AG04449 (cell line): ENCODE measurements at regions not wholly inside any gene's neighbourhood (a gene's known extent, or its start where the extent isn't known, plus 50 kb on each side); places are given as distances from the start of the nearest gene placed in this dataset.

ENCODE experiments used
- CTCF ChIA-PET: fragments of 350-600 bp; formaldehyde crosslinking; extraction: SDS; loops from one replicate; lab custom pipeline; 2021; ENCODE audit warnings: antibody characterized with exemption; lab: Yijun Ruan, JAX
- POLR2A ChIA-PET: fragments of 400-600, 350-600 bp; formaldehyde crosslinking; extraction: SDS; loops from one replicate; lab custom pipeline; 2020; ENCODE audit warnings: antibody characterized with exemption, inconsistent platforms; lab: Yijun Ruan, JAX
- DNase-seq: peaks from one replicate; pipeline ENCODE4 v3.0.0-alpha.2; 2010; ENCODE audit warnings: low read depth, low spot score
- H3K4me3 ChIP-seq: 2 replicates; pipeline ENCODE4 v1.5.1; 2011; ENCODE audit warnings: low read depth, mild to moderate bottlenecking, control low read depth, low read length
- TF ChIP-seq, protein P1 (sequence below): IDR thresholded peaks from one replicate; pipeline ENCODE4 v1.5.1; 2011; ENCODE audit warnings: mild to moderate bottlenecking, moderate library complexity, low read length, control low read depth, inconsistent platforms; ENCODE audit not compliant: insufficient read depth; ENCODE audit errors: missing control alignments

DNA sequence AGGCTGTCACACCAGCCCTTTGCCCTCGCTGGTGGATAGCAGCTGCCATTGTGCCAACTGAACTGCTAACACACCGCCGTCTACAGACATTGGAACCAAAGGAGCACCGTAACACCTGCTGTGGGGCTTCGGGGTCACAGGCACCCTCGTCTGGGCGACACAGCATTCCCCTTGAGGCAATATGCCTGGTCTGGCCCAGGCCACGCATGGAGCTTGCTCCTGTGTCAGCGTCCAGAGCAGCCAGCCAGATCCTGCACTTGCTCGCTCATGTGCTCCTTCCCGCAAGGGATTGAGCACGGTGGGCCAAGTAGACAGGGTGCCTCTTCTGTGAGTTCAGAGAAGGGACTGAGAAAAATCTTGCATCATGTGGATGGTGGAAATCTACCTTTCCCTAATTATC, 314.6 kb upstream of the PLD5 start:
- H3K4me3 ChIP-seq = no peak overlapping the region
- no peak for DNase-seq
- ChIA-PET CTCF (no interaction called here), POLR2A (no interaction called here)
- TF ChIP-seq, protein P1, sequence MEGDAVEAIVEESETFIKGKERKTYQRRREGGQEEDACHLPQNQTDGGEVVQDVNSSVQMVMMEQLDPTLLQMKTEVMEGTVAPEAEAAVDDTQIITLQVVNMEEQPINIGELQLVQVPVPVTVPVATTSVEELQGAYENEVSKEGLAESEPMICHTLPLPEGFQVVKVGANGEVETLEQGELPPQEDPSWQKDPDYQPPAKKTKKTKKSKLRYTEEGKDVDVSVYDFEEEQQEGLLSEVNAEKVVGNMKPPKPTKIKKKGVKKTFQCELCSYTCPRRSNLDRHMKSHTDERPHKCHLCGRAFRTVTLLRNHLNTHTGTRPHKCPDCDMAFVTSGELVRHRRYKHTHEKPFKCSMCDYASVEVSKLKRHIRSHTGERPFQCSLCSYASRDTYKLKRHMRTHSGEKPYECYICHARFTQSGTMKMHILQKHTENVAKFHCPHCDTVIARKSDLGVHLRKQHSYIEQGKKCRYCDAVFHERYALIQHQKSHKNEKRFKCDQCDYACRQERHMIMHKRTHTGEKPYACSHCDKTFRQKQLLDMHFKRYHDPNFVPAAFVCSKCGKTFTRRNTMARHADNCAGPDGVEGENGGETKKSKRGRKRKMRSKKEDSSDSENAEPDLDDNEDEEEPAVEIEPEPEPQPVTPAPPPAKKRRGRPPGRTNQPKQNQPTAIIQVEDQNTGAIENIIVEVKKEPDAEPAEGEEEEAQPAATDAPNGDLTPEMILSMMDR = no peak

GRCh38 chr1:242836423-242836822, 311.9 kb upstream of the PLD5 start:
- CTCF ChIA-PET = no interaction called here

DNA sequence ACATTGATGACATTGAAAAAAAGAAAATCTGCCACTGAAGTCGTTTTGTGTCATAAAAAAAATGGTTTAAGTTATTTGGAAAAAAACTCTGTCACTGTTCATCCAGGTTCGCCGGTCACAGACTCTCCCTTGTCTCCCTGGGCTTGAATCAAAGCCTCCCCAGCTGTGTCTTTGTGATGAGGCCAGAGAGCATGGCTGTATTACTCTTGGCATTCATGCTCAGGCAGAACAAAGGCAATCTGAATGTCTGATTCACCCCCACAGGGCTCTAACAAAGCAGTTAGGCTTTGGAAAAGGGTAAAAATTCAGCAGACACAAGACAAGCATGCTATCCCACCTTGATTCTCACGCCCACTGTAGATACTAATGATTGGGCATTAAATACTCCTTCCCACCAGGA, 304.3 kb upstream of the PLD5 start:
- DNase-seq = no peak
- TF ChIP-seq, protein P1 = no peak
- POLR2A ChIA-PET = no interaction called here
- CTCF ChIA-PET = no interaction called here
- H3K4me3 ChIP-seq = no peak overlapping the region

More at GRCh38 chr1:242836423-242836822, 311.9 kb upstream of the PLD5 start:
- no peak overlapping the region for H3K4me3 ChIP-seq
- DNase-seq = no peak
- TF ChIP-seq, protein P1 = no peak
- POLR2A ChIA-PET = no interaction called here

GRCh38 chr1:242828199-242828598, 303.7 kb upstream of the PLD5 start:
- DNase-seq = no peak
- ChIA-PET POLR2A (no interaction called here), CTCF (no interaction called here)
- TF ChIP-seq, protein P1 = no peak
- H3K4me3 ChIP-seq = no peak overlapping the region

DNA sequence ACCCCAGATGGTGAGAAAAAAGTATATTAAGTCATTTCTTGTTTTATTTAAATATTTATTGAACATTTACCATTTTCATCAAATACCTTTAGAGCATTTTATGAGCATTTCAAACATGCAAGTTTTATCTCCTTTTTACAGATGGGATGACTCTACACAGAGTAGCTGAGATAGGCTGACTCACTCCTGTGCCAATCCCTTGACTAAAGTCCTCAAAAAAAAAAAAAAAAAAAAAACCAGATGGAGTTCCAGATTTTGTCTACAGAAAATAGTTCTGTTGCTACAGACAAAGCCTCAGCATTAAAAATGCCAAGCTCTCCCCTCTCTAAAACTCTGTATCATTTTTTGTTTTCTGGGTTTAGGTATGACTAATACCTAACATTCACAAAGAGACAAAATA, 303.0 kb upstream of the PLD5 start:
- no peak overlapping the region for H3K4me3 ChIP-seq
- ChIA-PET POLR2A (no interaction called here), CTCF (no interaction called here)
- TF ChIP-seq, protein P1 = no peak
- DNase-seq = no peak

DNA sequence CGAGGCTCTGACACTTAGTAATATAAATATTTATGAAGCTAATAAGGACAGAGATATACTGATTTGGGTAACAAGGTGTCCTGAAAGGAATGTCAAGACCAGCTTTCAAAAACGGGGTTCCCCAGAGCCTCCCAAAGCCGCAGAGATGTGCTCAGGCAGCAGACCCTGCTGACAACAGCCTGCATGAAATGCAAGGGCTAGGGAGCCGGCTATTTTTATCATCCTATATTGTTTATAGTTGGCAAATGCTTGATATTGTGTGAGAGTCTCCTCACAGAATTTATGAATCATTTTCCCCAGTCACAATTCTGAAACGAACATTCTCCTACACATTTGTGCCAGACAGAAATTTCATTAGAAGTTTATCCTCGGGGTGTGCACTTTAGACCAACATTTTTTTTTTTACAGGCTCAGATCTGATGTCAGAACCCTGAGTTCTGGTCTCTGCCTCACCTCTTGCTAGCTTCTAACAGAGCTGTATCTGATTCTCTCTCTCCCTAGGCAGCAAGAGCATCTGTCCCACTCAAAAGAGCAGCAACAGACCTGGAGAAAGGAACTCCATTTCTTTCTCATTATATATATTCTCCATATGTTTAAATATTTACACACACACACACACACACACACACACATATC, 302.3 kb upstream of the PLD5 start:
- TF ChIP-seq, protein P1 = no peak
- no peak overlapping the region for H3K4me3 ChIP-seq
- POLR2A ChIA-PET = no interaction called here
- CTCF ChIA-PET = no interaction called here
- no peak for DNase-seq
